HG03521 (cell line): ENCODE measurements at regions not wholly inside any gene's neighbourhood (a gene's known extent, or its start where the extent isn't known, plus 50 kb on each side); places are given as distances from the start of the nearest gene placed in this dataset.

ENCODE experiments used
- ATAC-seq: cut with Tn5 transposase; IDR thresholded peaks from one replicate; pipeline ENCODE4 v1.9.1; 2021; ENCODE audit warnings: mild to moderate bottlenecking, moderate library complexity; ENCODE audit not compliant: unreplicated experiment

DNA sequence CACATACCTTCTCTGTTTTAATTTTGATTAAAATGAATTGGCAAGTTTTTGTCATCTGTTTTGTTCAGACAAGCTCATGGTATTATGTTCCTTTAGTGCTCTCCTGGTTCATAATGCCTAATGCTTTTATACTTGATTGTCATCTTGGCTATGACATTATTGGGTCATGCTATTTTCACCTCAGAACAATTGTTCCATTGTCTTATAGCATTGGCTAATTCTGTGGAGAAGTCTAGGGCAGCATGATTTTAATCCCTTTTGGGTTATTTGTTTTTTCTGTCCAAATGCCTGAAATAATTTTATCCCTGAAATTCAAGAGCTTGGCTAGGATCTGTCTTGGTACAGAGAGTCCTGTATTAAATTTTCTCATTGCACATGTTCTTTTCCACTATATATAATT, 83.8 kb upstream of the CCDC85A start:
- no peak for ATAC-seq

DNA sequence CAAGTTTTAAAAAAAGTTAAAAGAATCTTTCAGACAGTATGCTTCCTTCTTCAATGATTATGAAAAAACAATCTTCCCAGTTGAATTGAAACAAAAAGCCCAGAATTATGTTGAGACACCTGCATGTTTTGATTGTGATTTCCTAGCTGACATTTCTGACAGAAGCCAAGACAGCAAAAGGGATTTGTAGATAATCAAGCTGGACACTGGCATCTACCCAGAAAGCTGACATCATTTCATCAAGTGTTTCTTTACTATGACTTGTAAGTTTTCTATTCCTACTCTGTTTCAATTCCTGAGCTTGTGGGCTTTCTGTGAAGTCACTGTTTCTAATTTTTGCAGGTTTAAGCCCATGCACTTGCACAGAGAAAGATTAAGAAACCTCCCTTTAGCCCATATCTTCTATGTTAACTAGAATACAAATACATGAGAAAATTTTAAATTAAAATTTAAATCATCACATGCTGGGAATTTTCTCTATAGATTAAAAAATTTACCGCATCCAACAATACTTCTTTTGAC, 82.9 kb upstream of the CCDC85A start:
- no peak for ATAC-seq

GRCh38 chr2:56102098-56102497, 81.7 kb upstream of the CCDC85A start:
- ATAC-seq = no peak

GRCh38 chr2:56102866-56103265, 80.9 kb upstream of the CCDC85A start:
- no peak for ATAC-seq

DNA sequence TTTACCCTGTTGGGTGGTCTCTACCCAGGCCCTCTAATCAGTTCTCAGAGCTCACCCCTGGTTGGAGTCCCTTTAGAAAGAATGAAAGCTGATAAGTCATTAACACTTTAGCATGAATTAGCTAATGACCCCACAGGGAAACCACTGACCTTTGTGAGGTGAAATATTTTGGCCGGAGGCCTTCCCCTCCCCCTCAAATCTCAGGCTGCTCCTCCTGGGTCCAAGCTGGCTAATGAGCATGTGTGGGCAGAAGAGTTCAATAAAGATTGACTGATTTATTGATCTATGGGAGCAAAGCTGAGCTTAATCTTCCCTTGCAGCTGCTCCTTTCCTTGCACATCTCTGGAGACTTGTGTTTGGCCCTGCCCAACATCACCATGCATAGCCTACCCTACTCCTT, 78.8 kb upstream of the CCDC85A start:
- no peak for ATAC-seq

- ATAC-seq = no peak
Observed at GRCh38 chr2:56107502-56108220, 76.1 kb upstream of the CCDC85A start.

DNA sequence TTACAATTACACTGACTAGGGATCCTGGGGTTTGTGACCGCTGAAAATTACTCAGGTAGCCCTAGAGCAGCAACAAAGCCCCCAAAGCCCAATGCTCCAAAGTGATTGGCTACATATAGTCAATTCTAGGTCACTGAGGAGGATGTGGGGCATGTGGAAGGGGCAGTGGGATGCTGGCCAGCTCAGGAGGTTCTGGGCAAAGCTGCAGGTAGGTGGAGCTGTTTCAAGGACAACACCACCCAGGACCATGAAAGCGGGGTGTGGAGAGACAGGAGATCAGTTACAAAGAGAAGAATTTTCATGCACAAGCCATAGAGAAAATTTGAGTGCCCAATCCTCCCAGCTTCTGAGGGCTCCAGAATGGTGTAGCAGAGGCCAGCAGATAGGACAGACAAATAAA, 75.0 kb upstream of the CCDC85A start:
- no peak for ATAC-seq

DNA sequence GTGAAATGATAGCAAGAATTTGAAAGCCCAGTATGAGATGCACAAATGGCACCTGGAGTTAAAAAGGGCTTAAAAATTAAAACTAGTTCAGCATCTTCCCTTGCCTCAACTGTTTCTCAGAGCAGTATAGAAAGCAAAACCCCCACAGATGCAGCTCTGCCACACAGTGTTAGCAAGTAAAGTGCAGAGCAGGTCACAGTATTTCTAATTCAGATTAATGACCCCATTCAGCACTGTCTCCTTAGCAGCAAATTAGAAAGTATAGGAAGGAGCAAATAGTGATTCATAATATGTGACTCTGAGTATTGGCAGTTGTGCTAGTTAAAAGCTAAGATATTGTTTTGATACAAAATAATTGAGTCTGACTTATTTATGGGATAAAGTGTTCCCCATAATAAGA, 73.8 kb upstream of the CCDC85A start:
- no peak for ATAC-seq

DNA sequence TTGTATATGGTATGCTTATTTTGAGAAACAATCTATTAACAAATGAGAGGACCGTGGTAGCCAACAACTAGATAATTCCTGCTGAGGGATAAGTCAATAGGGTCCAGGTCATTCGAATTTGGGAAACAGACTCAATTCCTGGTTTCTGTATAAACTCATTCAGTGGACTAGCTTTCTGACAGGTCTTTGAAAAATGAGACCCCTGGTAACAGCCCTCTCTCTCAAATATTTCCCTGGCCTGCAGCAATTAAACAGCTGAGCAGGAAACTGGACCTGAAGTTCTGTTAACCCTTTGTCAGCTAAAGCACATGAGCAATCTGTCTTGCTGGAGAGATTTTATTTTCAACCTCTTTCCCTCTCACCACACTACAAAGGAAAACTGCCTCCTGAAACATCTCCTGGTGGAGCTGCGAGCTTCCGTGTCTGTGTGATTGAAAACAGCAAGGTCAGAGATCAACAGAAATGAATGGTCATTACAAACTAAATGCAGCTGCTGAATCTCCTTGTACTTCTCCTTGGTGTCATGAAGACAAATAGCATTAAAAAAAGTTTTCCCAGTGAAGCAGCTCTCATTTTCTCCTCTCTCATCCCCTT, 70.3 kb upstream of the CCDC85A start:
- ATAC-seq = no peak

DNA sequence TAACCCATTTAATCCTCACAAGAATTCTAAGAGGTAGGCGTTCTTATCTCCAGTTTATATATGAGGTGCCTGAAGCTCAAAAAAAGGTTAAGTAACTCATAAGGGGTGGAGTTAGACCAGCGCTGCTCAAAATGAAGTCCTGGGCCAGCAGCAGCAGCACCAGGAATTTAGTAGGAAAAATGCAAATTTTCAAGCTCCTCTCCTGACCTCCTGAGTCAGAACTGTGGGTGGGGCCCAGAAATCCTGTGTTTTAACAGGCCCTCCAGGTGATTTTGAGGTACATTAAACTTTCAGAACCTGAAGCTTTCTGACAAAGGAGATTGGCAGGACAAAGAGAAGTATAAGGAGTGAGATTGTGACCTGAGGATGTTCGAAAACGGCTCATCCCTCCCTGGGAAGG, 66.0 kb upstream of the CCDC85A start:
- no peak for ATAC-seq

DNA sequence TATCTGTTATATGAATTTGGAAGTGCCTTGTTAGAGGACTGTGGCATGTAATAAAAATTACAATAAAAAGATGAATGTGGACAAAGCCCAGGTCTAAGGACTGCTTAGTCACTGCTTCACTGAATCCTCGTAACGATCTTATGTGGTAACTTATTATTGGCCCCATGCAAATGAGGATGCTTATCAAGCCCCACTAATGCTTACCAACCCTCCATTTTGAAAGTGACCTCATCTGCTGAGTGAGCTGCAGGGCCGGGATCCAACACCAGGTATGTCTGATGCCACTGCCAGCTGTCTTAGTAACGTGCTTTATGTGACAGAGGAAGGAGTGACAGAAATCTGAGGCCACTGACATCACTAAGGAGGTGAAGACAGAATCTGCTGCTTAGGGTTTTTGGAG, 65.3 kb upstream of the CCDC85A start:
- no peak for ATAC-seq

- ATAC-seq = no peak
Observed at GRCh38 chr2:56121995-56122394, 61.8 kb upstream of the CCDC85A start.

GRCh38 chr2:56123538-56123937, 60.3 kb upstream of the CCDC85A start:
- ATAC-seq = no peak

- no peak for ATAC-seq
Observed at GRCh38 chr2:56127010-56127409, 56.8 kb upstream of the CCDC85A start.

DNA sequence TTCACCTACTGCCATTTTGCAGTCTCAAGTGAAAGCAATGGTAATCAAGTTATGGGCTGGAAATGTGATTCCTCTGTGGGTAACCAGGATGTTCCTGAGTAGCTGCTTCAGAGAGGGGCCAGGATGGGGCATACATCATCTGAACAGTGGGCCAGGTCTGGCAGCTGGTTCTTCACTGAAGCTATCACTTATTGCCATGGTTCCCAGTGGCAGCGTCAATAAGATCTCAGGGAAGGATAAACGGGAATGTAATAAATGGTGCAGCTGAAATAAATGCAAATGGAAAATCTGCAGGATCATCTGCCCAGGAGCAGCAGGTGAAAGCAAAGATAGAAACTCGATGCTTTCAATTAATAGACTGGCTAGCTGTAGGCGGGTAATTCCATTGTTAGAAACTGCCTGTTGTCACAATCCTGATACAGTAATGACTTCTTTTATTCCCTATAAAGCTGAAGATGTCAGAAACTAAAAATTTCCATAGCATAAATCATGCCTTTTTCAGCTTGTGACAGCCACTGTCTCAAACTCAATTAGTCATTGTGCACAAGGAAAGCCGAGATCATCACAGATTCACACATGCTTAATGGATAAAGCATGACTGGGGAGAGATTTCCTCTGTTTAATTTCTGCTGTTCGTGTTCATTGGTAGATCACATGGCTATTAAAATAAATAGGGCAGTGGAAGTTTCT, 56.2 kb upstream of the CCDC85A start:
- no peak for ATAC-seq

DNA sequence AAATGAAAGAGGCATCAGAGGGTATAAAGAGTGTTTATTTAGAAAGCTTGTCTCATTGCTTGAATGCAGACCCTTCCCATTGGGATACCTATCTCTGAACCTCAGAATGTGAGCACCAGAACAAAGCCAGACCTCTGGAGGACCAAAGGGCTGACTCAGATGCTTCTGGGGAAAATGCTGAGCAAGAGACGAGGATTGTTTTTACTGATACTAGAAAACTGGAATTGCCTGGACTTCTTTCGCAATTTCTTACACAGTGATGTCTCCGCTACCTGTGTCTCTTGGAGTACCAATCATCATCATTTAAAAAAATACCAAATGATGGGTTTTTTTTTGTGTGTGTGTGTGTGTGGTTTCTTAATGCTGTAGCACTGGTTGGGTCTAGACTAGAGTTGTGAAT, 55.6 kb upstream of the CCDC85A start:
- ATAC-seq = no peak

DNA sequence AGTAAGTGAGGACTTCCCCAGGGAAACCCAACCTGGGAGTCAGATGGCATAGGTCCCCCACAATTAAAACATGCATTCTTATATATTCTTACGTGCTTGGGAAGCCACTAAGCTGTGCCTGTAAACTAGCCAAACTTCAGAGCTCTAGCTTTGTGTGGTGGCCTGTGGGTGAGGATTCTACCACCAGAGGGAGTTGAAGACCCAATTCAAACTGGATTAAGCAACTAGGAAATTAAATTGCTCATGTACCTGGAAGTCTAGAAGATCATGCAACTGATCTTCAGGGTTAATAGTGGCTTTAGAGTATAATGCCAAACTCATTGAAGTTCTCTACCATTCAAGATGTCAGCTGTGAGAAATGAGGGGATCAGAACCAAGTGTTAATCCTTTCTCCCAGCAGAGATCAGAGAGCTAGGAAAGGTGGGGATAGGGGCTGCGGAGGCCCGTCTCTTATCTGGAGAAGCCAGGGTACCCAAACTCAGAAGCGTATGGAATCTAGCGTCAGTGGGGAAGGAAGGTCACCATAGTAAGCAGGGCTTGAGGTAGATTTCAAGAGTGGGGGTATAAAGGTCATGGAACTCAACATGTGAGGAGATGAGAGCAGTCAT, 53.2 kb upstream of the CCDC85A start:
- no peak for ATAC-seq

DNA sequence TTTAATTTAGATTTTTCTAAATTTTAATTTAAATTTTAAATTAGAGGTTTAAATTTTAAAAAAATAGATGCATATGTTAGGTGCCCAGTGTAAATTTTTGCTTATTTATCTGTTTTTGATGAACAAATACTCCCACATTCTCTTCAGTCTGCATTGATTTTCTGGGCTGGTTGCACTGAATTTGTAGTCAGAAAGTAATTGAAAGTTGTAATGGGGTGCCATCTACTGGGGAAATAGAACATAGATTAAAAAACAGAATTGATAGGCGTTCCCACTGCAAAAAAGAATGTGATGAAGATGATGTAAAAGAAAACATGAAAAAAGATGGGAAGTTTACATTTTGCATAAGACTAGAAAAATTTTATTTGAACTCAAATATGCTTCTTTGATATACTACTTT, 51.7 kb upstream of the CCDC85A start:
- ATAC-seq = no peak

DNA sequence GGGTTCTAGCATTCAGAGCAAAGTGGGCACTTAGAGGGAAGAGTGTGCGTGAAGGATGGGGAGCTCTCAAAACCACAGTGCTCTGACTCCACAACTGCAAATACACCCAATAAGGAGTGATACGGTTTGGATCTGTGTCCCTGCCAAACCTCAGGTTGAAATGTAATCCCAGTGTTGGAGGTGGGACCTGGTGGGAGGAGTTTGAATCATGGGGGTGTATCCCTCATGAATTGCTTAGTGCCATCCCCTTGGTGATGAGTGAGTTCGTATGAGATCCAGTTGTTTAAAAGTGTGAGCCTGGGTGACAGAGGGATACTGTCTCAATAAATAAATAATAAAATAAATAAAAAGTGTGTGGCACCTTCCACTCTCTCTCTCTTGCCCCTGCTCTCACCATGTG, 50.3 kb upstream of the CCDC85A start:
- ATAC-seq = no peak

GRCh38 chr2:56133931-56134629, 49.7 kb upstream of the CCDC85A start:
- no peak for ATAC-seq
